ENCODE measurements at regions not wholly inside any gene's neighbourhood (a gene's known extent, or its start where the extent isn't known, plus 50 kb on each side); places are given as distances from the start of the nearest gene placed in this dataset.

GRCh38 chr6:3651698-3652229 is 99.7 kb downstream of the PXDC1 start:
- DNase-seq (ENCODE audit: low spot score) (no peak), ATAC-seq (no peak)
- H3F3A ChIP-seq (replicated peaks; ENCODE audit: low read depth) = no peaks in the 10 kb centered on the region
- no peaks in the 10 kb centered on the region for H4K20me1 ChIP-seq (replicated peaks; ENCODE audit: insufficient read depth)
- no peak overlapping the region for H3K4me3 ChIP-seq
- no peak overlapping the region for H3K4me2 ChIP-seq
- H3K27me3 Mint-ChIP-seq (ENCODE audit: insufficient read depth, low read depth, poor library complexity) = peaks cover 4% of the 10 kb centered on the region
- H3K27ac Mint-ChIP-seq = no peak overlapping the region
- no peaks in the 10 kb centered on the region for H3K27me3 ChIP-seq (ENCODE audit: insufficient read depth)
- H3K4me1 ChIP-seq (ENCODE audit: insufficient read depth) = no peaks in the 10 kb centered on the region
- H2AFZ ChIP-seq = no peak overlapping the region
- no peaks in the 10 kb centered on the region for H3K79me2 ChIP-seq (replicated peaks; ENCODE audit: insufficient read depth)
- no peaks in the 10 kb centered on the region for H3K36me3 ChIP-seq (ENCODE audit: insufficient read depth)
- H3K9me3 Mint-ChIP-seq = no peaks in the 10 kb centered on the region; the same call in 2 of the 3 replicates
- no peaks in the 10 kb centered on the region for H3K36me3 Mint-ChIP-seq (ENCODE audit: low read depth)
- H3K9me2 ChIP-seq (ENCODE audit: insufficient read depth) = 0 out of 2 replicates have a peak, but pooled peaks cover 2% of the 10 kb centered on the region
- no peak overlapping the region for H3K27ac ChIP-seq (ENCODE audit: low read depth)
- no peak overlapping the region for H3K4me3 Mint-ChIP-seq
- H3K4me1 Mint-ChIP-seq = no peaks in the 10 kb centered on the region
- TF ChIP-seq, protein P1, sequence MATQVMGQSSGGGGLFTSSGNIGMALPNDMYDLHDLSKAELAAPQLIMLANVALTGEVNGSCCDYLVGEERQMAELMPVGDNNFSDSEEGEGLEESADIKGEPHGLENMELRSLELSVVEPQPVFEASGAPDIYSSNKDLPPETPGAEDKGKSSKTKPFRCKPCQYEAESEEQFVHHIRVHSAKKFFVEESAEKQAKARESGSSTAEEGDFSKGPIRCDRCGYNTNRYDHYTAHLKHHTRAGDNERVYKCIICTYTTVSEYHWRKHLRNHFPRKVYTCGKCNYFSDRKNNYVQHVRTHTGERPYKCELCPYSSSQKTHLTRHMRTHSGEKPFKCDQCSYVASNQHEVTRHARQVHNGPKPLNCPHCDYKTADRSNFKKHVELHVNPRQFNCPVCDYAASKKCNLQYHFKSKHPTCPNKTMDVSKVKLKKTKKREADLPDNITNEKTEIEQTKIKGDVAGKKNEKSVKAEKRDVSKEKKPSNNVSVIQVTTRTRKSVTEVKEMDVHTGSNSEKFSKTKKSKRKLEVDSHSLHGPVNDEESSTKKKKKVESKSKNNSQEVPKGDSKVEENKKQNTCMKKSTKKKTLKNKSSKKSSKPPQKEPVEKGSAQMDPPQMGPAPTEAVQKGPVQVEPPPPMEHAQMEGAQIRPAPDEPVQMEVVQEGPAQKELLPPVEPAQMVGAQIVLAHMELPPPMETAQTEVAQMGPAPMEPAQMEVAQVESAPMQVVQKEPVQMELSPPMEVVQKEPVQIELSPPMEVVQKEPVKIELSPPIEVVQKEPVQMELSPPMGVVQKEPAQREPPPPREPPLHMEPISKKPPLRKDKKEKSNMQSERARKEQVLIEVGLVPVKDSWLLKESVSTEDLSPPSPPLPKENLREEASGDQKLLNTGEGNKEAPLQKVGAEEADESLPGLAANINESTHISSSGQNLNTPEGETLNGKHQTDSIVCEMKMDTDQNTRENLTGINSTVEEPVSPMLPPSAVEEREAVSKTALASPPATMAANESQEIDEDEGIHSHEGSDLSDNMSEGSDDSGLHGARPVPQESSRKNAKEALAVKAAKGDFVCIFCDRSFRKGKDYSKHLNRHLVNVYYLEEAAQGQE (IDR thresholded peaks at IDR 0.05; ENCODE audit: unreplicated experiment) = no peak
- TF ChIP-seq ZNF331 (CRISPR knock-in tag; IDR thresholded peaks at IDR 0.05; ENCODE audit: low read depth) = no peak
- TF ChIP-seq, protein P2, sequence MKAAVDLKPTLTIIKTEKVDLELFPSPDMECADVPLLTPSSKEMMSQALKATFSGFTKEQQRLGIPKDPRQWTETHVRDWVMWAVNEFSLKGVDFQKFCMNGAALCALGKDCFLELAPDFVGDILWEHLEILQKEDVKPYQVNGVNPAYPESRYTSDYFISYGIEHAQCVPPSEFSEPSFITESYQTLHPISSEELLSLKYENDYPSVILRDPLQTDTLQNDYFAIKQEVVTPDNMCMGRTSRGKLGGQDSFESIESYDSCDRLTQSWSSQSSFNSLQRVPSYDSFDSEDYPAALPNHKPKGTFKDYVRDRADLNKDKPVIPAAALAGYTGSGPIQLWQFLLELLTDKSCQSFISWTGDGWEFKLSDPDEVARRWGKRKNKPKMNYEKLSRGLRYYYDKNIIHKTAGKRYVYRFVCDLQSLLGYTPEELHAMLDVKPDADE (IDR thresholded peaks at IDR 0.05) = no peak
- TF ChIP-seq JUNB (IDR thresholded peaks at IDR 0.05; ENCODE audit: unreplicated experiment) = no peak
- no peak for TF ChIP-seq ZNF114 (CRISPR knock-in tag; IDR thresholded peaks at IDR 0.05)
- no peak for TF ChIP-seq CTCF (conservative IDR thresholded peaks at IDR 0.05; ENCODE audit: low read depth in 2 of 2)
- TF ChIP-seq ZNF462 (CRISPR knock-in tag; IDR thresholded peaks at IDR 0.05) = no peak
- TF ChIP-seq CREB1 (CRISPR knock-in tag; IDR thresholded peaks at IDR 0.05; ENCODE audit: low read depth) = no peak
- TF ChIP-seq EZH2 (IDR thresholded peaks at IDR 0.05; ENCODE audit: low read depth, unreplicated experiment) = no peak
- TF ChIP-seq STAT1 (IDR thresholded peaks at IDR 0.05; ENCODE audit: unreplicated experiment) = no peak
